ENCODE measurements at regions not wholly inside any gene's neighbourhood (a gene's known extent, or its start where the extent isn't known, plus 50 kb on each side); places are given as distances from the start of the nearest gene placed in this dataset.

- WGBS = 91% methylated on average over 6 of the region's 6 CpGs
- Histone ChIP-seq H3K9ac (ENCODE audit: low read depth, low read length) (no peak overlapping the region), H3K4me3 (ENCODE audit: low read length) (no peak overlapping the region), H3K4me1 (ENCODE audit: insufficient read depth, low read length) (peaks cover 6% of the 10 kb centered on the region; the same call in 1 of the 2 replicates), H3K27me3 (ENCODE audit: insufficient read depth, low read length) (no peaks in the 10 kb centered on the region), H3K36me3 (ENCODE audit: insufficient read depth, low read length) (no peaks in the 10 kb centered on the region), H3K27ac (ENCODE audit: low read depth, low read length) (no peak overlapping the region), H3K9me3 (ENCODE audit: insufficient read depth, low read depth, low read length) (no peaks in the 10 kb centered on the region)
Observed at GRCh38 chr10:128675405-128675804, 549.2 kb upstream of the MKI67 start.

- H3K27me3 ChIP-seq (ENCODE audit: insufficient read depth, low read length) = no peaks in the 10 kb centered on the region
- H3K36me3 ChIP-seq (ENCODE audit: insufficient read depth, low read length) = no peaks in the 10 kb centered on the region
Observed at GRCh38 chr10:128680116-128680515, 553.9 kb upstream of the MKI67 start.

DNA sequence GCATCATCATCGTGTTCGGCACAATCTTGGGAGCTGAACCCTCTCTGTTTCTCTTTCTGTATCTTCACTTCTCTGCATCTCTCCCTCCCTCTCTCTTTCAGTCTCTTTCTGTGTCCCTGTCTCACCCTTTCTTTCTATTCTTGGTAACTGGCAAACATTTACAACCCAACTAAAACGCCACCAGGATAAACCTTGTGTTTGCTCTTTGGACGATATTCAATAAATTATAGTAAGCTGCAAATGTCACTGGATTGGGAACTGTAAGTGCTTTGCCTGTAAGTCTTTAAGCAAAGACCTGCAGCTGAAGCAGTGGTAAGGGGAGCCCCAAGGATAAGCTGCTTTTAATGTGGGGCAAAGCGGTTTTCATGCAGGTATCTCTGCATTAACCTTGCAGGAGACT is 558.0 kb upstream of the MKI67 start:
- H3K36me3 ChIP-seq (ENCODE audit: insufficient read depth, low read length) = no peaks in the 10 kb centered on the region
- no peaks in the 10 kb centered on the region for H3K27me3 ChIP-seq (ENCODE audit: insufficient read depth, low read length)
- H3K27ac ChIP-seq (ENCODE audit: low read depth, low read length) = no peak overlapping the region
- peaks cover 6% of the 10 kb centered on the region; the same call in 1 of the 2 replicates for H3K4me1 ChIP-seq (ENCODE audit: insufficient read depth, low read length)
- 90% methylated on average over 5 of the region's 5 CpGs for WGBS
- H3K9me3 ChIP-seq (ENCODE audit: insufficient read depth, low read depth, low read length) = no peaks in the 10 kb centered on the region
- H3K9ac ChIP-seq (ENCODE audit: low read depth, low read length) = no peak overlapping the region
- no peak overlapping the region for H3K4me3 ChIP-seq (ENCODE audit: low read length)

More at GRCh38 chr10:128680116-128680515, 553.9 kb upstream of the MKI67 start:
- WGBS = 83% methylated on average over 8 of the region's 8 CpGs
- no peaks in the 10 kb centered on the region for H3K9me3 ChIP-seq (ENCODE audit: insufficient read depth, low read depth, low read length)
- no peak overlapping the region for H3K27ac ChIP-seq (ENCODE audit: low read depth, low read length)
- H3K9ac ChIP-seq (ENCODE audit: low read depth, low read length) = no peak overlapping the region
- H3K4me3 ChIP-seq (ENCODE audit: low read length) = no peak overlapping the region
- H3K4me1 ChIP-seq (ENCODE audit: insufficient read depth, low read length) = peaks cover 6% of the 10 kb centered on the region; the same call in 1 of the 2 replicates

GRCh38 chr10:128686630-128687278 is 560.5 kb upstream of the MKI67 start:
- no peak overlapping the region for H3K27ac ChIP-seq (ENCODE audit: low read depth, low read length)
- no peak overlapping the region for H3K9ac ChIP-seq (ENCODE audit: low read depth, low read length)
- 0 out of 2 replicates have a peak, but pooled peaks cover 3% of the 10 kb centered on the region for H3K27me3 ChIP-seq (ENCODE audit: insufficient read depth, low read length)
- H3K4me3 ChIP-seq (ENCODE audit: low read length) = no peak overlapping the region
- 76% methylated on average over 11 of the region's 11 CpGs for WGBS
- no peaks in the 10 kb centered on the region for H3K9me3 ChIP-seq (ENCODE audit: insufficient read depth, low read depth, low read length)
- H3K36me3 ChIP-seq (ENCODE audit: insufficient read depth, low read length) = no peaks in the 10 kb centered on the region
- peaks cover 5% of the 10 kb centered on the region; the same call in 1 of the 2 replicates for H3K4me1 ChIP-seq (ENCODE audit: insufficient read depth, low read length)

GRCh38 chr10:128687408-128687807 is 561.2 kb upstream of the MKI67 start:
- no peaks in the 10 kb centered on the region for H3K9me3 ChIP-seq (ENCODE audit: insufficient read depth, low read depth, low read length)
- no peaks in the 10 kb centered on the region for H3K36me3 ChIP-seq (ENCODE audit: insufficient read depth, low read length)
- H3K4me3 ChIP-seq (ENCODE audit: low read length) = no peak overlapping the region
- H3K27me3 ChIP-seq (ENCODE audit: insufficient read depth, low read length) = 0 out of 2 replicates have a peak, but pooled peaks cover 3% of the 10 kb centered on the region
- peaks cover 5% of the 10 kb centered on the region; the same call in 1 of the 2 replicates for H3K4me1 ChIP-seq (ENCODE audit: insufficient read depth, low read length)
- 91% methylated on average over 3 of the region's 3 CpGs for WGBS
- H3K9ac ChIP-seq (ENCODE audit: low read depth, low read length) = no peak overlapping the region
- no peak overlapping the region for H3K27ac ChIP-seq (ENCODE audit: low read depth, low read length)

GRCh38 chr10:128687927-128688549 is 561.8 kb upstream of the MKI67 start:
- peaks cover 5% of the 10 kb centered on the region; the same call in 1 of the 2 replicates for H3K4me1 ChIP-seq (ENCODE audit: insufficient read depth, low read length)
- no peak overlapping the region for H3K4me3 ChIP-seq (ENCODE audit: low read length)
- 96% methylated on average over 14 of the region's 14 CpGs for WGBS
- 0 out of 2 replicates have a peak, but pooled peaks cover 3% of the 10 kb centered on the region for H3K27me3 ChIP-seq (ENCODE audit: insufficient read depth, low read length)
- no peaks in the 10 kb centered on the region for H3K9me3 ChIP-seq (ENCODE audit: insufficient read depth, low read depth, low read length)
- H3K27ac ChIP-seq (ENCODE audit: low read depth, low read length) = no peak overlapping the region
- H3K36me3 ChIP-seq (ENCODE audit: insufficient read depth, low read length) = no peaks in the 10 kb centered on the region
- H3K9ac ChIP-seq (ENCODE audit: low read depth, low read length) = no peak overlapping the region

GRCh38 chr10:128689667-128690066 is 563.4 kb upstream of the MKI67 start:
- WGBS = 94% methylated on average over 5 of the region's 5 CpGs
- no peaks in the 10 kb centered on the region for H3K36me3 ChIP-seq (ENCODE audit: insufficient read depth, low read length)

DNA sequence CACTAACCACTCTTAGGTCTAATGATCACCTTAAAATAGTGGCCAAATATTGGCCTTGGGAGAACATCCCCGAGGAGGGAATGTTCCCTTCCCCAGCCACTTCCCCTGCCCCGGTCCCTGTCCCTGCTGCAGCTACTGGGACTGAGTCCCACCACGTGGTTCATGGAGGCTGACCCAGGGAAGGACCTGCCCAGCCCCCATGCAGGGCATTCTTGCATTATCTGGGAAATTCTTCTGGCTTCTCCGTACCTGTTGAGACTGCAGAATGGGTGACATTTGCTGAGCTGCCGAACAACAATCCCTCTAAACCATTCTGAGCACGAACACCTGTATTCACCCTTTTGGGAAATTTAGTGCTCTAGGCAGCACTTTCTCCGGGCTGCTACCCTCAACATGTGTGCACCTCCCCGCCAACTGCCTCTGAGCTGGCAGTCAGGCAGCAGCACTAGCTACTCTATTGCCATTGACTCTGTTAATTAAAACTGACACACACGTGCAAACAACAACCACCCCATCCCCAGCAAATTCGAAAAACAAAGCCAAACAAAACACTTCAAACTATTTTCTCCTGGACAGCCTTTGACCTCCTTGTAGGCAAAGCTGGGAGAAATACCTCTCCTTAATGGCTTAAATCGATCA is 567.4 kb upstream of the MKI67 start:
- WGBS = 72% methylated on average over 11 of the region's 11 CpGs
- Histone ChIP-seq H3K4me1 (ENCODE audit: insufficient read depth, low read length) (peaks cover 29% of the 10 kb centered on the region), H3K9ac (ENCODE audit: low read depth, low read length) (no peak overlapping the region), H3K9me3 (ENCODE audit: insufficient read depth, low read depth, low read length) (no peaks in the 10 kb centered on the region), H3K27ac (ENCODE audit: low read depth, low read length) (no peak overlapping the region), H3K4me3 (ENCODE audit: low read length) (no peak overlapping the region), H3K36me3 (ENCODE audit: insufficient read depth, low read length) (no peaks in the 10 kb centered on the region), H3K27me3 (ENCODE audit: insufficient read depth, low read length) (0 out of 2 replicates have a peak, but pooled peaks cover 3% of the 10 kb centered on the region)

More at GRCh38 chr10:128689667-128690066, 563.4 kb upstream of the MKI67 start:
- 0 out of 2 replicates have a peak, but pooled peaks cover 3% of the 10 kb centered on the region for H3K27me3 ChIP-seq (ENCODE audit: insufficient read depth, low read length)
- H3K4me1 ChIP-seq (ENCODE audit: insufficient read depth, low read length) = peaks cover 11% of the 10 kb centered on the region; the same call in 1 of the 2 replicates
- H3K9ac ChIP-seq (ENCODE audit: low read depth, low read length) = no peak overlapping the region
- H3K4me3 ChIP-seq (ENCODE audit: low read length) = no peak overlapping the region
- no peak overlapping the region for H3K27ac ChIP-seq (ENCODE audit: low read depth, low read length)
- no peaks in the 10 kb centered on the region for H3K9me3 ChIP-seq (ENCODE audit: insufficient read depth, low read depth, low read length)

DNA sequence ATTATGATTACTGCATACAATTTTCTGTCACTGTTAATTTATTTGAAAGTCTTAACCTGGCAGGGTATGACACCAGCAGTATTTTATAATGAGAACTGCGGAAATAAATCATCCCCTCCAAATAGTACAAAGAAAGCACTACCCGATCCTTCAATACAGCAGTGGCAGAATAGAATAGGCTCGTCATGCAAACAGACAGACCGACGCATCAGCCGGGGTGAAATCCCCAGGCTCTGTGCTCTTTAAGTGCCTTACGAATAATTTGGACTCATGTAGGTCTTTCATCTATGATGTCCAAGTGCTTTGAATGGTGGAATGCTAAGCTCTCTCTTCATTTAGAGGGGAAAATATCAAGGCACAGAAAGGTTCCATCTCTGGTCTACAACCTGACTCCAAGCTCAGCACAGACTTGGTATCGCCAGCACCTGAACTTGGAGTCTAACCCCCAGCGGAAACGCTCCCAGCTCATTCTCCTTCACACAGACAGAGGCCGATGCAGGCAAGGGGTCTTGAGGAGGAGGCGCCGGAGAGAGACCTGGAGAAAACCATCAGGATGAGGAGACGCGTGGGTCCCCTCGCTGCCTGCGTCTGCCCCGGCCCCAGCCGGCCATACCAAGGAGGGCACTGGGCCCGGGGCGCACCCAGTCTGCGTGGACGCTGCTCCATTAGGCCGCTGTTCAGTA is 568.1 kb upstream of the MKI67 start:
- no peak overlapping the region for H3K9ac ChIP-seq (ENCODE audit: low read depth, low read length)
- H3K36me3 ChIP-seq (ENCODE audit: insufficient read depth, low read length) = no peaks in the 10 kb centered on the region
- H3K4me3 ChIP-seq (ENCODE audit: low read length) = no peak overlapping the region
- 0 out of 2 replicates have a peak, but pooled peaks cover 3% of the 10 kb centered on the region for H3K27me3 ChIP-seq (ENCODE audit: insufficient read depth, low read length)
- WGBS = 90% methylated on average over 24 of the region's 24 CpGs
- H3K4me1 ChIP-seq (ENCODE audit: insufficient read depth, low read length) = peaks cover 29% of the 10 kb centered on the region
- no peak overlapping the region for H3K27ac ChIP-seq (ENCODE audit: low read depth, low read length)
- H3K9me3 ChIP-seq (ENCODE audit: insufficient read depth, low read depth, low read length) = no peaks in the 10 kb centered on the region

- no peaks in the 10 kb centered on the region for H3K36me3 ChIP-seq (ENCODE audit: insufficient read depth, low read length)
- H3K4me1 ChIP-seq (ENCODE audit: insufficient read depth, low read length) = peaks cover 29% of the 10 kb centered on the region
- H3K9ac ChIP-seq (ENCODE audit: low read depth, low read length) = no peak overlapping the region
- H3K4me3 ChIP-seq (ENCODE audit: low read length) = no peak overlapping the region
- WGBS = 94% methylated on average over 15 of the region's 17 CpGs
- no peaks in the 10 kb centered on the region for H3K9me3 ChIP-seq (ENCODE audit: insufficient read depth, low read depth, low read length)
- 0 out of 2 replicates have a peak, but pooled peaks cover 3% of the 10 kb centered on the region for H3K27me3 ChIP-seq (ENCODE audit: insufficient read depth, low read length)
- no peak overlapping the region for H3K27ac ChIP-seq (ENCODE audit: low read depth, low read length)
Observed at GRCh38 chr10:128694851-128695725, 568.9 kb upstream of the MKI67 start.
